ENCODE measurements at regions not wholly inside any gene's neighbourhood (a gene's known extent, or its start where the extent isn't known, plus 50 kb on each side); places are given as distances from the start of the nearest gene placed in this dataset.

DNA sequence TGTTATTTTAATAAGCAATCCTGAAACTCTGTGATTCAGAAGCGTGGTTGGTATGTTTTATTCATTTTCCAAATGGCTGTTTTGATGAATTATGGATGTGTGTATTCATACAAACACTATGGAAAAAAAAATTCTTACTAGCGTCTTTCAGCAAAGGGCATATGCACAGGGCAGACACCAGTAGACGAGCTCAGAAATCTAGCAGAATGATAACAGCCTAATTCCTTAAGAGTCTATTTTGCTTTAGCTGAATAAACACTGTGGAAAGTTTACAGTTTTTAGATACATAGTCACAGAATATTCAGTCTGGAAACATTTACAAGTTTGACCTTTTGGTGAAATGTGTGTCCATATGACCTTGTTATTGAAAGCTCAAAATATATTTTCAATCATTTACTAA lies 418.8 kb upstream of the LUZP2 start:
- TF ChIP-seq, protein P1, sequence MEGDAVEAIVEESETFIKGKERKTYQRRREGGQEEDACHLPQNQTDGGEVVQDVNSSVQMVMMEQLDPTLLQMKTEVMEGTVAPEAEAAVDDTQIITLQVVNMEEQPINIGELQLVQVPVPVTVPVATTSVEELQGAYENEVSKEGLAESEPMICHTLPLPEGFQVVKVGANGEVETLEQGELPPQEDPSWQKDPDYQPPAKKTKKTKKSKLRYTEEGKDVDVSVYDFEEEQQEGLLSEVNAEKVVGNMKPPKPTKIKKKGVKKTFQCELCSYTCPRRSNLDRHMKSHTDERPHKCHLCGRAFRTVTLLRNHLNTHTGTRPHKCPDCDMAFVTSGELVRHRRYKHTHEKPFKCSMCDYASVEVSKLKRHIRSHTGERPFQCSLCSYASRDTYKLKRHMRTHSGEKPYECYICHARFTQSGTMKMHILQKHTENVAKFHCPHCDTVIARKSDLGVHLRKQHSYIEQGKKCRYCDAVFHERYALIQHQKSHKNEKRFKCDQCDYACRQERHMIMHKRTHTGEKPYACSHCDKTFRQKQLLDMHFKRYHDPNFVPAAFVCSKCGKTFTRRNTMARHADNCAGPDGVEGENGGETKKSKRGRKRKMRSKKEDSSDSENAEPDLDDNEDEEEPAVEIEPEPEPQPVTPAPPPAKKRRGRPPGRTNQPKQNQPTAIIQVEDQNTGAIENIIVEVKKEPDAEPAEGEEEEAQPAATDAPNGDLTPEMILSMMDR (IDR thresholded peaks at IDR 0.05): no peak
- no peak for TF ChIP-seq POLR2A (IDR thresholded peaks at IDR 0.05)
